Hematopoietic multipotent progenitor cell treated with erythropoietin and hydrocortisone succinate and interleukin-3 and kit ligand, for 15 days (in vitro differentiated cells): ENCODE measurements at regions not wholly inside any gene's neighbourhood (a gene's known extent, or its start where the extent isn't known, plus 50 kb on each side); places are given as distances from the start of the nearest gene placed in this dataset.
"Not testable (repeated sequence)": the region's sequence is repeated elsewhere in the genome, so short reads cannot be mapped to it uniquely, and the experiment has no call there.

ENCODE experiments used
- DNase-seq: peaks from one replicate; pipeline ENCODE4 v3.0.0-alpha.2; 2015; ENCODE audit warnings: low spot score

GRCh38 chr22:23395530-23396361 lies 184.3 kb downstream of the IGLL1 start:
- no peak for DNase-seq

GRCh38 chr22:23394525-23395326 lies 185.4 kb downstream of the IGLL1 start:
- DNase-seq = no peak

DNA sequence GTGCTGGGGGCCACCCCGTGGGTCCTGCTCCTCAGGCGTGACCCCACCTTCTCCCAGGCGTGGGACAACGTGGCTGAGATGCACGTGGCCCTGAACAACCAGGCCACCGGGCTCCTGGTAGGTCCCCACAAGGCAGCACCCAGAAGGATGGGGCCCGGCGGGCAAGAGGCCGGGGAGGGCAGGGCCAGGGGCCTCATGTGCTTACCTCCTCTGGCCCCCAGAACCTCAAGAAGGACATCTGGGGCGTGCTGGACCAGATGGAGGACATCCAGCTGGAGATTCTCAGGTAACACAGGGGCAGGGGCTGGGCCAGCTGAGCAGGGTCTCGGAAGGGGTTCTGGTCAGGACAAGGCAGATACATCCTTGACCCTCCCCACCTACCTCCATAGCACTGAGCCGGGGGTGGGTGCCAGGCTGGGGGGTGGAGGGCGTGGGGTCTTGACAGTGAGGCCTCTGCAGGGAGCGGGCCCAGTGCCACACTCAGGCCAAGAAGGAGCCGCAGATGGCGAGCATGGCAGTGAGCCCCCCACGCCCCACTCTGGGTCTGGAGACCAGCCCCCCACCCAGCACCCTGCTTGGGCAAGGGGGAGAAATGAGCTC lies 186.3 kb downstream of the IGLL1 start:
- no peak for DNase-seq

- not testable (repeated sequence) for DNase-seq
Measured at GRCh38 chr22:23393199-23393598, 186.9 kb downstream of the IGLL1 start.

- DNase-seq = no peak
Measured at GRCh38 chr22:23392420-23393121, 187.5 kb downstream of the IGLL1 start.

- no peak for DNase-seq
Measured at GRCh38 chr22:23391022-23391421, 189.1 kb downstream of the IGLL1 start.

DNA sequence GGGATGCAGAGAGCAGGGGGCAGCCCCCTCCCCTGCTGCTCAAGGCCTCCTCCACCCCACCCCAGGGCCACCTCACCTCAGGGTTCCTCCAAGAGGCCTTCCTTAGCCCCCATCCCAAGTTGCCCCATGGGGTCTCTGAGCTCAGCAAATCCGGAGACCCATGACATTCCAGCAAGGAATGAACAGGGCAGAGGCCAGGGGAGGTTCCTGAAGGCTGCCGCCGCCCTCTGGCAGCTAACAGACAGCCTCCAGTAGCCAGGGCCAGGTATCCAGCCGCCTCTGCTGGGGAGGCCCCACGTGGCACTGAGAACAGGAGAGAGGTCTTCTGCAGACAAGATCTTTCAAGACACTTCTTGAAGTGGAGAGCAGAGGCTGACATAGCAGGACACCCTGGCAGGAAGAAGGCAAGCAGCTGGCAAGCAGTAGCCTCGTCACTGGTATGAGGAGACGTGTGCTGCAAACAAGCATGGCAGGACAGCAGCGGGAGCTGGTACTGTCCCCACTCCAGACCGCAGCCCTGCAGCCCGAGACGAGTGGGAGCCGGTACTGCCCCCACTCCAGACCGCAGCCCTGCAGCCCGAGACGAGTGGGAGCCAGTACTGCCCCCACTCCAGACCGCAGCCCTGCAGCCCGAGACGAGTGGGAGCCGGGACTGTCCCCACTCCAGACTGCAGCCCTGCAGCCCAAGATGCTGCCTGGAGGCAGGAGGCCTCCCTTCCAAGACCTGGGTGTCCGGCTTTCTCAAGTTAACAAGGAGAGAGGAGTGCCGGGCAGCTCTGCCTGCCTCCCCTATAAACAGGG lies 190.6 kb downstream of the IGLL1 start:
- DNase-seq = no peak

DNA sequence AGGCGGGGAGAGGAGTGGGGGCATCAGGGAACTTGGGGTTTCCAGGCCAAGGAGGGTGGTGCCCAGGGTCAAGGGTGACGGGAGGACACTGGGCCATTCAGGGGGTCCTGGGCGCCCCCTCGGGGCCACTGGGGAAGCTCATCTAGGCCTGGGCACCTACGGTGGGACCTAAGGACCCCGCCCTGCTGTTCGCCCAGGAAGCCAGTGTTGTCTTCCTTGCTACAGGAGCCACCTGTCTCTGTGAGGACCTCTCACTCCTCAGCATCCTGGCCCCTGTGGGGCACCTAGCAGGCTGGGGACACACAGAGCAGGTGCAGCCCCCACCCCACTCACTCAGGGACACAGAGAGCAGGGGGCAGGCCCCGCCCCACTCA lies 191.6 kb downstream of the IGLL1 start:
- DNase-seq = no peak

DNA sequence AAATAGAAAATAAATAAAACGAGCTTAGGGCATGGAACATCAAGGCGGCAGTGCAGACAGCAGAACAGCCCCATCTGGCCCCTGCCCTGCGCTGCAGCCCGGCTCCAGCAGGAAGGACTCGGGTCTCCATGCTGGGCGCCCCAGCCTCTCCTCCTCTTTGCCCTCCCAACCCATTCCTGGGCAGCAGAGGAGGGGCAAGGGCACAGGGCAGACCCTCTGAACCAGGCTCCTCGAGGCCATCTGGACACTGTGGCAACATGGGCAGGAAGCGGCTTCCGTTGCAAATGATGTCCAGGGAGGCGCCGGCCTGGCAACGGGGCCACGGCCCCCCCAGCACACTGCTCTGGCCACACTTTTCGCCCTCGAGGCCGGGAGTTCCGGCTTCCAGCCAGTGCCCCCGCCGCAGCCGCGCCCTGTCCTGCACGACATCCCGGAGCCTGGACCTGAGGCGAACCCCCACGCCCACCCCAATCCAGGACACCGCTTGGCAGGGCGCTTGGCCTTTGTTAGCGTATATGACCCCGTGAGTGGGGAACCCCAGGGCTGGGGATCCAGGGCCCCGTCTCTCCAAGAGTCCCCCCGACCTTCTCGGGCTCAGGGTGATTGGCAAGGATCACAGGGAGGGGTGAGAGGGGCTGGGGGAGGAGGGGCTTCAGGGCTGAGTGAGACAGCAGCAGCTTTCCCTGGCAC lies 192.1 kb downstream of the IGLL1 start:
- DNase-seq = no peak

DNA sequence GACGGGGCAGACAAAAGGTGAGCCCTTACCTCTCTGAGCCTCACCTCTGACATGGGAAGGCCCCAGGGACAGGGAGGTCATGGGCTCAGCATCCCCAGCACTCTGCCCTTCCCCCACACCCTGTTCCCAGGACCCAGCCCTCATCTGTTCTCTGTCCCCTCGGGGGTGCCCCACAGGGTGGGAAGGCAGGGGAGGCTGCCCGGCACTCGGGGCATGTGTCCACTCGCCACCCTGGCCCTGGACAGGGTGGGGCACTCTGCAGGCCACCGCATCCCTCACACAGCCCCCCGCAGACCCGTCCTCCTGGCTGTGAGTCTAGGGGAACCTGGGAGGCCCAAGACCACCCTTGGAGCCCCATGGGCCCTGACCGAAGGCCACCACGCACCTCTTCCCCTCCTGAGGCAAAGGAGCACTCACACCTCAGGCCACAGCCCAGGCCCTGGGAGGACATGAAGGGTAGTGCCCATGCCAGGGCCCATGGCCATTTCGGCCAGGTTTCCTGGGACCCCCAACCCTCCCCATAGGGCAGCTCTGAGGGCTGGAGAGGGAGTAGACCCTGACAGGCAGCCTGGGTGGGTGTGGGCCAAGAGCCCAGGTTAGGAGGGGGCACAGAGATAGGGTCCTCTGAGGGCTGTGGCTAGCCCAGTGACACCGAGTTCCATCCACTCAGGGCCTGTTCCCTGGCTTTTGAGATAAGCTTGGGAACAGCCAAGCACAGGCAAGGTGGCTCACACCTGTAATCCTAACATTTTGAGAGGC lies 193.1 kb downstream of the IGLL1 start:
- DNase-seq = no peak

- DNase-seq = peak; percentile 74
Measured at GRCh38 chr22:23385678-23386631, 194.1 kb downstream of the IGLL1 start.

DNA sequence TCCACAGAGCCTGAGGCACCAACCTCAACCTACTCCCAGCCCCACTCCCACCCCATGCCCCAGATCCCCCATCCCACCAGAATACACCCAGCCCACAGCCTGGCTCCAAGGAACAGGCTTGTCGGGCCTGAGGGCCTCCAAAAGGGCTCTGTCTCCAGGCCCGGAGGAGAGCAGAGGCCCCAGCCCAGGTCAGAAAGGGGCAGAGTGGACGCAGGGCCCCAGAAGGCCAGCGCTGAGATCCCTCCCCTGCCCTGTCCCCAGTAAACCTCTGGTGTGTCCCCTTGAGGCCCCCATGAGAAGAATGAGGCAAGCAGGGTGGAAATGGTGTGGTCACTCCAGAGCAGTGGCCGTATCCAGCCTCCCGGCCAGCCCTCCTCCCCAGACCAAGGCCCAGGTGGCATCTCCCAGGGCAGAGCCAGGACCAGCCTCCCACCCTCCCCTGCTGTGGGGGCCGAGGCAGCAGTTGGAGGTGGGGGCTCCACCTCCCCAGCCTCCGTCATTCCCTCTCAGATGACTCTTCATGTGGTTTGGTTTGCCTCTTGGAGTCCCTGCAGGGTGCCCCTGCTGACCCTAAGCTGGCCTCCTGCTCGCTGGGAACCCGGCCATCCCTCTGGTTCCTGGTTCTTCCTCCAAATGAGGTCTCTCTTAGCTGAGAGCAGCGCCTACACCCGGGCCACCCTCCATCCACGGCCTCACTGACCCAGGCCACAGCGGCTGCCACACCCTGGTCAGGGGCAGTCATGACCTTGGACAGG lies 195.0 kb downstream of the IGLL1 start:
- no peak for DNase-seq

DNA sequence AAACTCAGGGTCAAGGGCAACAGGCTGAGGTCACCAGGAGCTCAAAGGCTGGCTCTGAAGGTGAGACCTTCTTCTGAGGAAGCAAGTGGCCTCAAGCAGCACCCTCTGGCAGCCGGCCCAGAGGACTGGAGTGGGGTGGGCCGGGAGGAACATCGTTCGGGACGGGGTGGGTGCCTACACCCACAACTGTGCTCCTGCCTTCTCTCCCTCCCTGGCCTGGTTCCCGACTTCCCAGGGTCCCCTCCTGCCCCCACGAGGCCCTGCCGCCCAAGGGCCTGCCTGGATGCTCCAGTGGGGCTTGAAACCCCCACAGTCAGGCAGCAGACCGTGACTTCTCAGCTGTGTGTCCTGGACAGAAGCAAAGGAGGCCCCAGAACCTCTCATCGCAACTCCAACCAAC lies 195.7 kb downstream of the IGLL1 start:
- DNase-seq = no peak

GRCh38 chr22:23383491-23384361 lies 196.4 kb downstream of the IGLL1 start:
- DNase-seq = no peak

DNA sequence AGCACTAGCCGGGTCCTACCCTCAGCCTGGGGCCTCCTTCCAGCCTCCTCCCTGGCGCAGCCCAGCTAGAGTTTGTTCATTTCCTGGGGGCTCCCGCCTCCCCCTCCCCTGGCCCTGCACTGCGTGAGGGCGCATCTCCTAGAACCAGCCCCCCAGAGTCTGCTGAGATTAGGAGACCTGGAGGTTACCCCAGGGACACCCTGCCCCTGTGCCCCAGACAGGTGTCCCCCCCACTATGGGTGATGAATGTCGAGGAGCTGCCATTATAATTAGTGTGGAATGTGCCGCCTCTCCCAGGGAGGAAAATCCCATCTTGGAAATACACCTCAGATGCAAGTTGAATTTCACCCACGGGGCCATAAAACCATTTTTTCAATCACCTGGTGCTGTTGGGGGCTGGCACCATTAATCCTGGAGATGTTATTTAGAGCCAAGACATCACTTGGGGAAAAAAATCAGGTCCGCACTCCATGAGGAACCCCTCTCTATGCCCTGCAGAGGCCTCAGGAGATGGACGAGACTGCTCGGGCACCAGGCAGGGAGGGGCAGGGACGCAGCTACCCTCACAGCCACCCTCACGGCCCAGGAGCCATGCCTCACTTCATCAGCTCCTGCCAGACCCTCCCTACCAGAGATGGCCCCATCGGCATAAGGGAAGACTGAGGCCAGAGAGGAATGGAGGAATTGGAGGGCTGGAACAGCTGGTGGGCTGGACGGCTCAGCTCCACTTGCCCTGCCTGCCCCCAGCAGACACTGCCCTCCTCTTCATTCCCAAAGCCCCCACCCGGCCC lies 197.5 kb downstream of the IGLL1 start:
- DNase-seq = no peak

GRCh38 chr22:23381661-23382427 lies 198.2 kb downstream of the IGLL1 start:
- DNase-seq = no peak
